ENCODE measurements at regions not wholly inside any gene's neighbourhood (a gene's known extent, or its start where the extent isn't known, plus 50 kb on each side); places are given as distances from the start of the nearest gene placed in this dataset.

DNA sequence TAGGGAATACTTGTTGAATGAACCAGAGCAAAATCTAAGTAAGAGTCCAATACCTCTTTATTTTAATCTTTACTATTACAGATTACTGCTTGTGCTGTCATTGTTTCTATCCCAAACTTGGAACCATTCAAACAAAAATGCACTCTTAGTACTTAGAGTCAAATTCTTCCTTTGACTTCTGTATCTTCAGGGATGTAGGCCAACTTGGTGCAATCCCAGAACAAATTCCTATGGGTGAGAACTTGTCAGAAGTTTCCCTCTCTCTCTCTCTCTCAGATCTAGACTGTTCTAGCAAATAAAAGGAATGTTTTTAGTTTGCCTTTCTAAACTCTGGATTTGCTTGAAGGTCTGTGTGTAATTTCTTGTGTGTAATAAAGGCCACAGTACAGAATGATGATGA is 329.0 kb upstream of the TMTC4 start:
- Histone ChIP-seq H2AFZ (ENCODE audit: low read length) (no peak overlapping the region), H3K4me2 (ENCODE audit: low read depth, low read length, poor library complexity, severe bottlenecking) (no peak overlapping the region), H3K9me2 (replicated peaks; ENCODE audit: insufficient read depth, low read length) (no peaks in the 10 kb centered on the region), H3K9me3 (ENCODE audit: low read length) (no peaks in the 10 kb centered on the region), H3K36me3 (ENCODE audit: insufficient read depth, low read length) (no peaks in the 10 kb centered on the region), H3K4me3 (ENCODE audit: low read length) (no peak overlapping the region), H4K20me1 (ENCODE audit: insufficient read depth, low read depth, low read length) (no peaks in the 10 kb centered on the region), H3K27me3 (ENCODE audit: low read length) (no peaks in the 10 kb centered on the region), H3K9ac (ENCODE audit: low read length) (no peak overlapping the region), H3K27ac (ENCODE audit: low read length) (no peak overlapping the region), H3K79me2 (ENCODE audit: low read length) (no peaks in the 10 kb centered on the region), H3K4me1 (ENCODE audit: low read length) (no peaks in the 10 kb centered on the region)
- DNase-seq, result no peak

GRCh38 chr13:100989392-100989791 is 314.8 kb upstream of the TMTC4 start:
- Histone ChIP-seq H4K20me1 (ENCODE audit: insufficient read depth, low read depth, low read length) (no peaks in the 10 kb centered on the region), H3K4me2 (ENCODE audit: low read depth, low read length, poor library complexity, severe bottlenecking) (no peak overlapping the region), H3K36me3 (ENCODE audit: insufficient read depth, low read length) (no peaks in the 10 kb centered on the region), H3K4me3 (ENCODE audit: low read length) (no peak overlapping the region), H3K9me3 (ENCODE audit: low read length) (no peaks in the 10 kb centered on the region), H3K27me3 (ENCODE audit: low read length) (no peaks in the 10 kb centered on the region), H3K9me2 (replicated peaks; ENCODE audit: insufficient read depth, low read length) (no peaks in the 10 kb centered on the region), H3K4me1 (ENCODE audit: low read length) (no peaks in the 10 kb centered on the region), H3K27ac (ENCODE audit: low read length) (no peak overlapping the region), H3K9ac (ENCODE audit: low read length) (no peak overlapping the region), H3K79me2 (ENCODE audit: low read length) (no peaks in the 10 kb centered on the region), H2AFZ (ENCODE audit: low read length) (no peak overlapping the region)
- DNase-seq, result no peak

GRCh38 chr13:100988921-100989320 is 314.3 kb upstream of the TMTC4 start:
- Histone ChIP-seq H3K9me2 (replicated peaks; ENCODE audit: insufficient read depth, low read length) (no peaks in the 10 kb centered on the region), H3K36me3 (ENCODE audit: insufficient read depth, low read length) (no peaks in the 10 kb centered on the region), H2AFZ (ENCODE audit: low read length) (no peak overlapping the region), H3K9me3 (ENCODE audit: low read length) (no peaks in the 10 kb centered on the region), H3K79me2 (ENCODE audit: low read length) (no peaks in the 10 kb centered on the region), H4K20me1 (ENCODE audit: insufficient read depth, low read depth, low read length) (no peaks in the 10 kb centered on the region), H3K27me3 (ENCODE audit: low read length) (no peaks in the 10 kb centered on the region), H3K4me2 (ENCODE audit: low read depth, low read length, poor library complexity, severe bottlenecking) (no peak overlapping the region), H3K4me3 (ENCODE audit: low read length) (no peak overlapping the region), H3K9ac (ENCODE audit: low read length) (no peak overlapping the region), H3K27ac (ENCODE audit: low read length) (no peak overlapping the region), H3K4me1 (ENCODE audit: low read length) (no peaks in the 10 kb centered on the region)
- no peak for DNase-seq

GRCh38 chr13:100987948-100988347 is 313.4 kb upstream of the TMTC4 start:
- Histone ChIP-seq H3K79me2 (ENCODE audit: low read length) (no peaks in the 10 kb centered on the region), H4K20me1 (ENCODE audit: insufficient read depth, low read depth, low read length) (no peaks in the 10 kb centered on the region), H3K36me3 (ENCODE audit: insufficient read depth, low read length) (no peaks in the 10 kb centered on the region), H3K27ac (ENCODE audit: low read length) (no peak overlapping the region), H3K9me2 (replicated peaks; ENCODE audit: insufficient read depth, low read length) (no peaks in the 10 kb centered on the region), H3K4me2 (ENCODE audit: low read depth, low read length, poor library complexity, severe bottlenecking) (no peak overlapping the region), H2AFZ (ENCODE audit: low read length) (no peak overlapping the region), H3K27me3 (ENCODE audit: low read length) (no peaks in the 10 kb centered on the region), H3K9me3 (ENCODE audit: low read length) (no peaks in the 10 kb centered on the region), H3K4me1 (ENCODE audit: low read length) (no peaks in the 10 kb centered on the region), H3K9ac (ENCODE audit: low read length) (no peak overlapping the region), H3K4me3 (ENCODE audit: low read length) (no peak overlapping the region)
- no peak for DNase-seq

DNA sequence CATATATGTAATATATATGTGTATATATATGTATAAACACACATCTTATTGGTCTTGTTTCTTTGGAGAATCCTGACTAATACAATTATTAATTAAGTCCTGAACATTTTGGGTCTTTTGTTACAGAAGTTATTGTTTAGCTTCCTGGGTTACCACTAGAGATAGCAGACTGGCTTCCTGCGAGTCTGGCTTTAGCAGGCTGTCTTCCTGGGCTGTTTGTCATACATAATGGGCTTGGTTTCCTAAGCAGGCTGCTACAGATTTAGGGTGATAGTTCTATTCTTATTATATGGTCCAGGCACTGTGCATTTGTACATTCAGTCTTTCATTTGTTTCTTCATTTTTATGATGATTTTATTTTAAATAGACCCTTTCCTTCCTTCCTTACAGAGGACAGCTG is 312.0 kb upstream of the TMTC4 start:
- Histone ChIP-seq H3K36me3 (ENCODE audit: insufficient read depth, low read length) (no peaks in the 10 kb centered on the region), H4K20me1 (ENCODE audit: insufficient read depth, low read depth, low read length) (no peaks in the 10 kb centered on the region), H3K4me1 (ENCODE audit: low read length) (no peaks in the 10 kb centered on the region), H3K9me2 (replicated peaks; ENCODE audit: insufficient read depth, low read length) (no peaks in the 10 kb centered on the region), H3K79me2 (ENCODE audit: low read length) (no peaks in the 10 kb centered on the region), H3K27ac (ENCODE audit: low read length) (no peak overlapping the region), H3K27me3 (ENCODE audit: low read length) (no peaks in the 10 kb centered on the region), H3K4me3 (ENCODE audit: low read length) (no peak overlapping the region), H2AFZ (ENCODE audit: low read length) (no peak overlapping the region), H3K9ac (ENCODE audit: low read length) (no peak overlapping the region), H3K4me2 (ENCODE audit: low read depth, low read length, poor library complexity, severe bottlenecking) (no peak overlapping the region), H3K9me3 (ENCODE audit: low read length) (no peaks in the 10 kb centered on the region)
- DNase-seq, result no peak

DNA sequence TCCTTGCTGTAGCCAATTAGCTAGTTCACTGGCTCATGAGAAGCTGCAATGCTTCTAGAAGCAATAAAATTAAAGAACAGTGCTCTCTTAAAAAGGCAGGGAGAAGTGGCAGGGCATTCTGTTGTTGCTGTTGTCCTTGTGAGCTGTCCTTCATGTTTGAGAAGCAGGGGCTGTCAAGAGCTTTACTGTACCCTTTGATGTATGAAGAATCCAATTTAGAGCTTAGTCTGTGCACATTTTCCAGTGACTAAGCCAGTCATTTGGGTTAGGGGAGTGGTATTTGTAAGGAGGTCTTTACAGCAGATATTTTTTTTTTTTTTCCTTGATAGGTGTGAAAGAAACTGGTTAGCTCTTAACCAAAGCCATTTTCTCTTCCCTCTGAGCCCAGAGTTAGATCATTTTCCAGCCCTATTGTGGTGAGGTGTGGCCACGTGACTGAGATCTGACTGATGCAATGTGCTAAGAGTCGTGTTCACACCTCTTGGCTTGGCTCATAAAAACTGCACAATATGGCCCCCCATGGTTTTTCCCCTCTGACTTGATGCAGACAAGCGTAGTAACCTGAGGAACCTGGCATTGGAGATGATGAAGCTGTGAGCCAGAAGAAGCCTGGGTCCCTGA is 309.6 kb upstream of the TMTC4 start:
- Histone ChIP-seq H3K4me1 (ENCODE audit: low read length) (no peaks in the 10 kb centered on the region), H3K4me3 (ENCODE audit: low read length) (no peak overlapping the region), H3K27ac (ENCODE audit: low read length) (no peak overlapping the region), H3K27me3 (ENCODE audit: low read length) (no peaks in the 10 kb centered on the region), H2AFZ (ENCODE audit: low read length) (no peak overlapping the region), H3K9ac (ENCODE audit: low read length) (no peak overlapping the region), H3K4me2 (ENCODE audit: low read depth, low read length, poor library complexity, severe bottlenecking) (no peak overlapping the region), H3K36me3 (ENCODE audit: insufficient read depth, low read length) (no peaks in the 10 kb centered on the region), H3K9me3 (ENCODE audit: low read length) (no peaks in the 10 kb centered on the region), H4K20me1 (ENCODE audit: insufficient read depth, low read depth, low read length) (no peaks in the 10 kb centered on the region), H3K9me2 (replicated peaks; ENCODE audit: insufficient read depth, low read length) (no peaks in the 10 kb centered on the region), H3K79me2 (ENCODE audit: low read length) (no peaks in the 10 kb centered on the region)
- no peak for DNase-seq

GRCh38 chr13:100983111-100983510 is 308.5 kb upstream of the TMTC4 start:
- no peaks in the 10 kb centered on the region for H3K9me3 ChIP-seq (ENCODE audit: low read length)
- H2AFZ ChIP-seq (ENCODE audit: low read length), result no peak overlapping the region
- H3K4me2 ChIP-seq (ENCODE audit: low read depth, low read length, poor library complexity, severe bottlenecking), result no peak overlapping the region
- no peak overlapping the region for H3K9ac ChIP-seq (ENCODE audit: low read length)
- no peaks in the 10 kb centered on the region for H3K4me1 ChIP-seq (ENCODE audit: low read length)
- H3K4me3 ChIP-seq (ENCODE audit: low read length), result no peak overlapping the region
- no peak overlapping the region for H3K27ac ChIP-seq (ENCODE audit: low read length)
- no peaks in the 10 kb centered on the region for H3K36me3 ChIP-seq (ENCODE audit: insufficient read depth, low read length)
- no peaks in the 10 kb centered on the region for H3K27me3 ChIP-seq (ENCODE audit: low read length)
- no peaks in the 10 kb centered on the region for H3K9me2 ChIP-seq (replicated peaks; ENCODE audit: insufficient read depth, low read length)
- H3K79me2 ChIP-seq (ENCODE audit: low read length), result no peaks in the 10 kb centered on the region
- H4K20me1 ChIP-seq (ENCODE audit: insufficient read depth, low read depth, low read length), result no peaks in the 10 kb centered on the region
- DNase-seq, result no peak

DNA sequence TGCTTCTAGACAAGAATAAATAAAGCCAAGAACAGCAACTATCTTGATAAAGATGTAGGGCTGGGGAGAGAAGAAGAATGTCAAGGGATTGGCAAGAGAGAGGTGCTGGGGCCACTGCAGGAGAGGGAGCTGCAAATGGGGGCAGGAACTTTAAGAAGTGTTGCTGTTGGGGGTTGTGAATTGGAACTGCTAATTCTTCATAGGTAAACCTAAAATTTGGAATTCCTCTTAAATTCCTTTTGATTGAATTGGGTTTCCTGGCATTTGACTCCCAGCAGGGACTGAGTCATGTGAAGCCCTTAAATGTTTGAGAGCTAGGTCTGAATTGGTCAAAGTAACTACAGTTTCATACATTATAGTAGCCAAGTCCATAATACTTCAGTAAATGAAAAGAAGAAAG is 305.6 kb upstream of the TMTC4 start:
- Histone ChIP-seq H4K20me1 (ENCODE audit: insufficient read depth, low read depth, low read length) (no peaks in the 10 kb centered on the region), H3K36me3 (ENCODE audit: insufficient read depth, low read length) (no peaks in the 10 kb centered on the region), H3K4me2 (ENCODE audit: low read depth, low read length, poor library complexity, severe bottlenecking) (no peak overlapping the region), H3K9me3 (ENCODE audit: low read length) (no peaks in the 10 kb centered on the region), H3K79me2 (ENCODE audit: low read length) (no peaks in the 10 kb centered on the region), H3K27ac (ENCODE audit: low read length) (no peak overlapping the region), H3K27me3 (ENCODE audit: low read length) (no peaks in the 10 kb centered on the region), H3K4me1 (ENCODE audit: low read length) (no peaks in the 10 kb centered on the region), H3K9me2 (replicated peaks; ENCODE audit: insufficient read depth, low read length) (no peaks in the 10 kb centered on the region), H2AFZ (ENCODE audit: low read length) (no peak overlapping the region), H3K4me3 (ENCODE audit: low read length) (no peak overlapping the region), H3K9ac (ENCODE audit: low read length) (no peak overlapping the region)
- DNase-seq, result no peak

- Histone ChIP-seq H2AFZ (ENCODE audit: low read length) (no peak overlapping the region), H3K4me1 (ENCODE audit: low read length) (no peaks in the 10 kb centered on the region), H3K27ac (ENCODE audit: low read length) (no peak overlapping the region), H3K36me3 (ENCODE audit: insufficient read depth, low read length) (no peaks in the 10 kb centered on the region), H4K20me1 (ENCODE audit: insufficient read depth, low read depth, low read length) (no peaks in the 10 kb centered on the region), H3K9ac (ENCODE audit: low read length) (no peak overlapping the region), H3K9me2 (replicated peaks; ENCODE audit: insufficient read depth, low read length) (no peaks in the 10 kb centered on the region; the same call in 1 of the 2 replicates), H3K4me3 (ENCODE audit: low read length) (no peak overlapping the region), H3K4me2 (ENCODE audit: low read depth, low read length, poor library complexity, severe bottlenecking) (no peak overlapping the region), H3K79me2 (ENCODE audit: low read length) (no peaks in the 10 kb centered on the region), H3K27me3 (ENCODE audit: low read length) (no peaks in the 10 kb centered on the region), H3K9me3 (ENCODE audit: low read length) (no peaks in the 10 kb centered on the region)
- no peak for DNase-seq
Measured at GRCh38 chr13:100977841-100978240, 303.2 kb upstream of the TMTC4 start.

All from Karpas-422 (cell line).